GM18502 (cell line): ENCODE measurements at regions not wholly inside any gene's neighbourhood (a gene's known extent, or its start where the extent isn't known, plus 50 kb on each side); places are given as distances from the start of the nearest gene placed in this dataset.

Experiments used
- ATAC-seq: cut with Tn5 transposase; IDR thresholded peaks from one replicate; pipeline ENCODE4 v1.9.1; 2021; ENCODE audit warnings: mild to moderate bottlenecking; ENCODE audit not compliant: unreplicated experiment, poor library complexity

DNA sequence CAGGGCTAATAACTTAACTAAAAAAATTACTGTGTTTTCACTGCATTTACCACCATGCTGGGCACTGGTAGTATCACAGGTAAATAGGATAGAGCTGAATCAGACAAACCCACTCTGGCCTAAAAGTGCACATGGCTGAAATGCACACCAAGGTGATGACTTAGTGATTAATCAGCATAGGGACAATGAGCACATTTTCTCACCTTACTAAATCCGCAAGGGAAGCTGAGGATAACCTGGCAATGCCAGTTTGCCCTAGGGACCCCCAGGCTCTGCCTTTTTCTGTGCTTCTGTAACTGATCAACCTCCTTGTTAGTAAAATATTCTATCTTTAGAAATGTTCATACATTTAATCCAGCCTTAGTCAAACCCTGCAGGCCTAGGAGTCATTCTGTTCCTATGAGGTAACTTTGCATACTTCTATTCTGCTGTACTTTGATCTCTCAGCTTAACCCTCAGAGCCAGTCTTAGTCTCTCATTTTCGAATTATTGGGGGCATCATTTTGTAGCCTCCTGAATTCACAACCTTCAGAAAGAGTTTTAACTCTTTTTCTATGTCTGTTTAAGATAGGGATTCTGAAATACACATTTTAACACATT lies 562.9 kb upstream of the KCNMB2 start:
- ATAC-seq = no peak

DNA sequence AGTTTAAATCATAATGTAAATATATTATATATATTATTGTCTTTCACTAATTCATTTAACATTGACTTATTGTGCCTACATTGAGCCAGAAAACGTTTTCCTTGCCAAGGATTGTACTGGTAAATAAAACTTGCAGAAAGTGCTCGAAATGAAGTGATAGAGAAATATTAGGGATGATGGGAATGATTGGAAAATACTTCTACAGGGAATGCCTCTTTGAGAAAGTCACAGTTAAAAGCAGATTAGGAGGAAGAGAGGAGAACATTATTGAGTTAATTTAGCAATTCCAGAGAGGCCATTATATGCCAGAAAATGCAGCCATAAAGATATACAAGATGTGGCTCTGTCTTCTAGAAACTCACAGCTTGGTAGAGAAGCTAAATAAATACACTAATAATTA lies 560.0 kb upstream of the KCNMB2 start:
- no peak for ATAC-seq

DNA sequence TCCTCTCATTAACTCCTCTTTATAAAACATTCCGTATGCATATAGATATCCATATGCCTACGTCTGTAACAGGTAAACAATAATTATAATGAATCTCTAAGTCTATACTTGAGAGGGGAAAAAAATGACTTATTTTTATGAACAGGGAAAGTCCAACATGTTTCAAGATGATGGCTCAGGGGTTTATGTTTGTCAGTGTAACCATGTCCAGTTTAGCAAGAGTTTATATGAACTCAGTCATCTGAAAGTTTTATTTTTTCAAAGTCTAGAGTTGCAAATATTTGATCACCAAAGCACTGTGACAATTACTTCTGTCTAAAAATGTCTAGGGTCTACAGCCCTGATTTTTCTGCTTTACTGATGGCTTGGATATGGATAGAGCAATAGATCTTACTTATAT lies 559.4 kb upstream of the KCNMB2 start:
- ATAC-seq = no peak

DNA sequence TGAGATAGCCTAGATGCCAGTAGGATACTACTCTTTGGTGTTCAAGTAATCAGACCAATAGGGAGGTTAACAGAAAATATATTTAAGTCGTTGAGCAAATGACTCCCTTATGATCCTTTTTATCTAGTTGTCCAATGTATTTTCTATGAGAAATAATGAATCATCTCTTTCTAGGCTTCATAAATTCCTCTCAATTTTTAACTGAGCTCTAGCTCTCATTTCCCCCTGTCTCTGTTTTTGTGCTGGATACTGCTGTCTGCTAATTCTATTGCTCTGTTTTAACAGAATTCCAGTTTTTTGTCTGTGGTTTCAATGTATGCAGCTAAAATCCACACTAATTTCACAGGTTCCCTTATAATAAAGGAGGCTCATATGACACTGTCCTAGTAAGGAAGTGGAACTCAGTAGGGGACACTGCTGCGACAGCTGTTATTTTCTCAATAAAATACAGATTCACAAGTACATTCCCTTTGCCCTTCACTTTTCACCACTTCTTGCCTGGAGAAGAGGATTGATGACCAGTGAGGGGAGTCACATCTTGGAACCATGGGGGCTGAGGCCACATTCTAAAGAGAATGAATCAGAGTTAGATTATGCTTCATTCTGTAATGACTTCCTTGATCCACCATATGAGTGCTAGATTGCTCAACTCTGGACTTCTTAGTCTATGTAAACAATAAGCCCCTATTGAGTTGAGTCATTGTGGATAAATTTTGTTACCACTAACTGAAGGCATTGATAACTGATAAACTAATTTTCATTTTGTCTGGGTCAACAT lies 558.7 kb upstream of the KCNMB2 start:
- no peak for ATAC-seq

DNA sequence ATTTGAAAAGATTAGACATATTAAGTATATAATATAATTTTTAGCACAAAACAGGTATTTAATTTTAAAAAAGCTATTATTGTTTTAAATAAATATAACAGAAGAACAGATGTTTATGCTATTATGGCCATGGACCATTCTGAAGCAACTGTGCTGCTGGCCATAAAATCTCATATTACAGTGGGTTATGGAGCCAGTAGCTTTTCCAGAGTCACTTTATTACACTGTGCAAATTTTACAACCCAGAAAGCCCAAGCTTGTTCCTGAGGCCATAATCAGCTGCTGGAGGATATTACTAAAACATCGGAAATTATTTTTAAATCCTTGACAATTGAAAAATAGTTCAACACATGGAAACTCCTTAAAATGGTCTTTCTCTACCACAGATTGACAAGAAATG lies 557.3 kb upstream of the KCNMB2 start:
- no peak for ATAC-seq

DNA sequence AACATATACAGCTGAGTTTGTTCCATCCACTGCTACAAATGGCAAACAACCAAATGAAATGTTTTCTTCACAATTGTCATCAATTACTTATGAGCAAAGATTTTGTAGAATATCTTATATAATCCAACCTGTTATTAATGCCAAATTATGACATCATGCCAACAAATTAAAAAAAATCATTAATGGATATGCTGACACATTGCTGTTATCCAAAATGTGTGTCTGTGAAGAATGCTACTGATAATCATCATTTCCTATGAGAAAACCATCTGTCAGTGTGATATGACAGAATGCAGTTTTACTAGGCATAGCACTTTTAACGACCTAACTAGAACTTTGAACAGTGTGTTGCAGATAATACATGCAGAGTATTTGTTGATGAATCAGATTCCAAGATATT lies 556.5 kb upstream of the KCNMB2 start:
- no peak for ATAC-seq

DNA sequence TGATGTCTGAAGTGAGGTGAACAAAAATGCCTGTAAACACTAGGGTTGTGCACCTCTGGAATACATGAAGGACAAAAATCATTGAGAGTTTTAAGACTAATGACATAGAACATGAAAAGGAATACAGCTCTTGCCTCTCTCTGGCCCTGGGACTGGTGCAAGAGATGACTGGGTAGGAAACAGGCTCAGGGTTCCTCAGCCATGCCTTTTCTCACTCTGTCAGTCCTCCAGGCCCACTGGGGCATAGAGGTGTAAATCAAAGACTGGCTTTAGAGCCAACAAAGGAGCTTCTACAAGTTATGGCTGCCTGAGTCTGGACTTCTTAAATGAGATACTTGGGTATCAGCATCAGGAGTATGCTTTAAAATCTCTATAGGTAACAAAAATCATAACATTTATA lies 554.7 kb upstream of the KCNMB2 start:
- peak; percentile 50 for ATAC-seq

DNA sequence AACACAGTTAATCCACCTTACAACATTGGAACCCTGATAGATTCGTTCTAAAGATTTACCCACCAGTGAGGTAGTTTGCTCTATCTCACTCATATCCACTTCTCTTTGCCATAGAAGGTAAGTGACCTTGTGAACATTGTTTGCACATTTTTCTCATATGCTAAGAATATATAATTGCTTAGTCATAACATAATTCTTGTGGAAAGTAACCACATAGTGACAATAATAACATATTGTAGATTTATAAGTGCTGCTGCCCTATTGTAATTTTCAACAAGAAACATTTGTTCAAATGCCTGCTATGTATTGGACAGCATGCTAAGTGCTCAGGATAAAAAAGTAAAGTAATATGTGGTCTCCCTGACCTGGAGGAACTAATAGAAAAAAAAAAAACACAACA lies 554.2 kb upstream of the KCNMB2 start:
- peak; percentile 53 for ATAC-seq

DNA sequence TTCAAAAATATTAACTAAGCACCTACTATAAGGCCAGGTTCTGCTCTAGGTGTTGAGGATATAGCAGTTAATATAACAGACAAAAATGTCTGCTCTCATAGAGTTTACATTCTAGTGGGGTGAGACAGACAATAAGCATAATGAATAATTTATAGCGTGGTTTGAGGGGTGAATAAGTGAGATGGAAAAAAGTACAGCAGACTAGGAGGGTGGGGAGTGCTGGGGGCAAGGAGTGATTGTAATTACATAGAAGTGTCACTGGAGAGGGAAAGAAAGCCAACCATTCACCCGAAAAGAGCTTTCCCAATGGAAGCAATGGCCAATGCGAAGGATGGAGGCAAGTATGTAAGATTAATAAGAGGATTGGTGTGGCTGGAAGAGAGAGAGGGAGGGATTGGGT lies 552.9 kb upstream of the KCNMB2 start:
- no peak for ATAC-seq

DNA sequence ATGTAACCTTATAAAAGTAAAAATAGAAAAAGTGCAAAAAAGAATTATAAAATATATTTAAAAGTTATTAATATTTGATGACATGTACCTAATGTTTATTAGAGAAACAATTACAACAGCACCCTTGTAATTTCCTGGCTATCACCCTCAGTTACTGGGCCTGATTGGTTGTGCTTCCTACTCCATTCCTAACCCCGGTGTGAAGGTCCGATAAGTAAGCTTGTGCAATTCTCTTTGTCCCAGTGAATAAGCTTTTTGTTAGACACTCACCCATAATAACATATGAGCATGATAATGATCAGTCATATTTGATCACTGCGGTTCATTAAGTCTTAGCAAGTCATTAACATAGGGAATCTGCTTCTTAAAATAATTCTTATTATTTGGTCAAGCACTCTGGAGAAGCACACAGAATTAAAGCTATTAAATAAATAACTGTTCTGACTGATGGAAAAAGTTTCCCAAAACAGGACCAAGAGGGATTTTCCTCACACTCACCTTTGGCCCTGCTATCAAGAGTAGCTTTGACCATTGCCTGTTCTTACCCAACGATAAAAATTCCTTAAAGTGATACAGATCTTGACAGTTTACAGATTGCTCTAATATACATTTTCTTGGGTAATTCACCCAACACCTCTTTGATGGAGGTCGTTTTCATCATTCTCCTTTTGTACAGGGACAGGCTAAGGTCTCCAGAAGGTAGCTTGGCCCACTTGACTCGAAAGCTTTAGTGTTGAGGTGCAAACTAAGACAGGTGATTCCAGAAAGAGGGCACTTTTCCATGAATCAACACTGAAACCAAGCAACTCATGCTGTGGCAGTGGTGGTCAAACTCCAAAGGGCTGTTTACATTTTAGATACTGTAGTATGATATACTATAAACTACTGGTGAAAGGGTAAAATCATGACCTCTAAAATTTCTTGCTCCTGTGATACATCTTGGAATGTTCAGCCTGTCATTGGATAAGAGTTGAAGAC lies 543.0 kb upstream of the KCNMB2 start:
- no peak for ATAC-seq

DNA sequence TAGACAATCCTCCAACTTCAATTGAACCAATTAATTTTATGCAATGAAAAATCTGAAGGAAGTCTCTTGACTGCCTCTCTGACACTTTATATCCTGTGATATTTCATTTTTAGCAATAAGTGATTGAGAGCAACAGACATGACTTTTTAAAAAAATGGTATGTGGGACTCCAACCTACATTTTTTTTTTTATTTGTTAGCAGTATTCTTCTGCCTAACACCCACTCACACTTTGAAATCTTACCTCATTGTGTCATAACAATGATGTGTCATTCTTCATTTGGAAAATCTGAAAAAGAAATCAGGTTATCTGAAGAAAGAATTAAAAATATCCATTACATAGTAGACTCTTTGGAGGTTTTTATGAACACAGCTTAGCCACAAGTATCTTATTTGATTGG lies 541.3 kb upstream of the KCNMB2 start:
- ATAC-seq = no peak

DNA sequence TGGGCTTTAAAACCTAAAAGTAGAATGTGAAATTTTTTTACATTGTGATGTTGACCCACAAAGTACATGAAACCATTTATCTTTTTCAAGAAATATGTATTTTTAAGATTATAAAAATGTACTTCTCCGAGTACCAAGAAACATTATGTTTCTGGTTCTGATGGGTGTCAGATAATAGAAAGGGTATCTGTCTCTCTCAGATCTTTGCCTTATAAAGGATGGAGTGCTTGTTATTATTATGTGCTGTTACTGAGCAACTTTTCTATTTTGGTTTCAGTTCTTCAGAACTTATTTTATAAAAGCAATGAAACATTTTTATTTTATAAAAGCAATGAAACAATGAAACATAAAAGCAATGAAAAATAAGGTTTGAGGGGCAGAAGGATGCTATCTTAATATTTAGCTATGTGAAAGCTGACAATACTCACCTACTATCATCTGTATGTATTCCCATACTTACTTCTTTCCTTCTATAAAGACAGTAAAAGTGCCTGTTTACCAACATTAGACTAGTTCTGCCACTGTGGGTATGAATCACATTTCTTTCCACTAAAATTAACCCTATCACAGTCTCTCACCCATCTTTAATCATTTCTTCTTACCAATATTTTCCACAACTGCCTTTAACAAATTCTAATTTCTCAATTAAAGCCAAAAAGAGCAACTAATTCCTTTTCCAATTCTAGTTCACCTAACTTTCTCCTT lies 540.7 kb upstream of the KCNMB2 start:
- no peak for ATAC-seq

DNA sequence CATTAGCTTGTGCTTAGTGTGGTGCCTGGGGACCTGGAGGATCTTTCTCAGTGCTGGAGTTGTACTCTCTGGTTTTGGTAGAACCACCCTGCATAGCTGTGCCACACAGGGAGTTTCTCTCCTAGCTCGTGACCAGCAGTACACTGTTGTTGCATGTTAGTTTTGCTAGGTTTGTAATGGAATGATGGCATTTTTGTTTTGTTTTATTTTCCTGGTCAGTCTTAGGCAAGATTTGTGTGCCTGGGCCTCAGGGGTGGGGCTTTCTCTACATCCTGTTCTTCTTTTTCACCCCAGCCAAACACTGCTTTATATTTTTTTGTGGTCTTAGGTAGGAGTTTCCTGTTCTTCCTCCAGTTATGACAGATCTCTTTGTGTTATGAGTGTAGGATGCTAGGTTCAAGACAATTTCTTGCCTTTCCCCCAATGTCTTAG lies 534.5 kb upstream of the KCNMB2 start:
- ATAC-seq = peak; percentile 99

DNA sequence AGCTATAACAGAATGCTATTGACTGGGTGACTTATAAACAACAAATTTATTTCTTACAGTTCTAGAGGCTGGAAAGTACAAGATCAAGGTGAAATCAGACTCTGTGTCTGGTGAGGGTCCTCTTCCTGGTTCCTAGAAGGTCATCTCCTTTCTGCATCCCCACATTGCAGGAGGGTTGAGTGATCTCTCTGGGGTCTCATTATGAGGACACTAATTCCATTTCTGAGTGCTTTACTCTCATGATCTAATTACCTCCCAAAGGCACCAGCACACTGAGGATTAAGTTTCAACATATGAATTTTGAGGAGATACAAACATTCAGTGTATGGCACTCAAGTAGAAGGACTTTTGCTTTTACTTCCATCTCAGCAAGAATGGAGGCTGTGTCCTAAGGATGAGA lies 534.1 kb upstream of the KCNMB2 start:
- ATAC-seq = no peak

DNA sequence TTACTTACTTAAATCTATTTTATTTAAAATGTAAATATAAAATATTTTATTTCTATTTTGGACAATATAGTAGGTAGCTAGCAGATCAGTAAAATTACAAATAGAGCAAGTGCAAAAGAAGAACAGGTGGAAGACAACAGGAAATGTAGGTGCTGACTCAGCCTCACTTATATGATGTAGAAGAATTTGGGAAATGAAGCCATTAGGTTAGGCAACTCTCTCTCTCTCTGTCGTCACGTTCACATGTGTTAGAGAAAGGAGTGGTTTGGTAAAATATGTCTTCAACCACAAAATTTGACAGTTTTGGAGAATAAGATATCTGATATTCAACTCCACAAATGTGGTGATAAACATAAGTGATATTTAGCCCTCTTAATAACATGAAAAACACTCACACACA lies 532.5 kb upstream of the KCNMB2 start:
- no peak for ATAC-seq

DNA sequence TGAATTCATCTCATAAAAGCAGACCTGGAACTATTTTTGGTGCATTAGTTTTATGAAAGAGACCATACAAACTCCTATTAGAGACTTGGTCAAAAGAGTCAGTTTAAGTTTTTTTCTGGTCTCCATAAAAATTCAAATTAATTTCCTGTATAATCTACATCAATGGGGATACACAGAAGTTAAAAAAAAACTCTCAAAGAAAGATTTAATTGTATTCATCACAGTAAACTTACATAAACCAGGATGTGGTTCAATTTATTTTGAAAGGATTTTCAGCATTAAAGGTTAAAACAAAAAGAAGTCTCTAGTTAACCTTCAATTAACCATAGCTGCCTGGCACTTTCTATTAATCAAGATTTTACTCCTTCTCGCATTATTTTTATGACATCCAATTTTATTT lies 530.3 kb upstream of the KCNMB2 start:
- no peak for ATAC-seq

DNA sequence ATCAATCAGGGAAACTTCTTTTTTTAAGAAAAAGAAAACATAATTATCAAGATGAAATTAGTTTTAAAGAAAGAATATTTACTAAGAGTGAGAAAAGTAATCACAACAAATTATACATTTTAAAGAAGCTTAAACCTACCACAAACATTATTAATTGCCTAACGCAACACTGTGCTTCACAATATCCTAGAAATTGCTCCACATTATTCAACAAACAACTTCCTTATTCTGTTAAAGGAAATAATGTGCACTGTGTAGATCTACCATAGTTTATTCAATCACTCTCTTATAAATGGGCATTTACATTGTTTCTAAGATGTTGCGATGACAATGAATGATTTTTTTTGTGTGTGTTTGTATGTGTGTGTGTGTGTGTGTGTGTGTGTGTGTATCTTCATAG lies 525.9 kb upstream of the KCNMB2 start:
- ATAC-seq = no peak

DNA sequence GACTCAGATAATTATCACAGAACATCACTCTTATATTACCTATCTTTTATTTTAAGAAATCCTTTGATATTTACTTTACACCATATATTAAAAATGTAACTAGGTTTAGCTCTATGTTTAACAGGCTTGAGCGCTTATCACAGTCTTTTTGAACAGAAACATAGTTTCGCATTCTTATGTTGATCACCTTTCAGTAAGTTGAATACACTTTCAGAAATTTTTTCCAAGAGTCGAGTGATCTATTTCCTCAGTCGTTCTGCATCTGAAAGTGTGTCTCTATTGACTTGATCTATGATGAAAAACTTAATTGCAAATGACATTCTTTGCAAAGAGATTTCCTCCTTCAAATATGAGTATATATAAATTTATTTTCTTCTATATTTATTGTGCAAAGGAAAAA lies 516.6 kb upstream of the KCNMB2 start:
- ATAC-seq = no peak

DNA sequence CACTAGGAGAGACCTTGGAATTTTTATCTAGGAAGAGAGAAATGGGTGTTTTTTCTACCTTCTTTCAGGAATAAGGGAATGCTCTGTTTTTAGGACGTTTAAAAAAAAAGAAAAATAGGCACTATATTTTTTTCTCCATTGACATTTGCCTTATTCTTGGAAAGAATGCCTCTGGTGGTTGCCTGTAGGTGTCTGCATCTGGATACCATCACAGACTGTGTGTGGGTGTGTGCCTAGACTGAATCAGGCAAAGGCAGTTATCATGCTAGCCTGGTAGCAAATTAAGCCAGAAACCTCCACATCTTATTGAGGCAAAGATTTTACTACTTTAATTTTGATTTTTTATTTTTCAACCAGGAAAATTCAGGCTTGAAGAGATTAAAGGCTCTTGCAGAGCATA lies 513.6 kb upstream of the KCNMB2 start:
- no peak for ATAC-seq

DNA sequence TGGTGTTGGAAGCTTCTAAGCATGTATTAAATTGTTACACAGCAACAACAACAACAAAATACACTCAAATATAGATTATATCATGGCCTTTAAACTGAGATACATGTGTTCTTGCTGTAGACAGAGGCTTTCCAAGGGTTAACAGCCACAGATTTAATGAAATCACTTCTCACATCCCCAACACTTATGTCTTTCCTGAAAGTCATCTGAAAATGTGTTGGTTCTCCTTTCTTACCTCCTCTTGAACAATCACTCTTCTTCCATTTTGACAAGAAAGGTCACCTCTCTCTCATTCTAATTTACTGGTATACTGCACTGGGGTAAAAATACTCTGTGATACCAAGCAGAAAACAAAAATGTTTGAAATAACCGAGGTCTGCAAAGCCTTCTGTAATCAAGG lies 507.3 kb upstream of the KCNMB2 start:
- ATAC-seq = no peak
